A673 (cell line): ENCODE measurements at regions not wholly inside any gene's neighbourhood (a gene's known extent, or its start where the extent isn't known, plus 50 kb on each side); places are given as distances from the start of the nearest gene placed in this dataset.

ENCODE experiments used
- BruUV-seq: library from RNA; stranded (reverse); fragments of 400-500 nt; replicated peaks from 2 replicates; lab custom pipeline; 2021; lab: Mats Ljungman, UMichigan
- CTCF ChIA-PET: fragments of 300-600 bp; sonication (Branson Sonifier 250); formaldehyde crosslinking; loops from one replicate; lab custom pipeline; 2022; ENCODE audit warnings: antibody characterized with exemption; lab: Charles Lee
- POLR2A ChIA-PET: fragments of 300-600 bp; sonication (Branson Sonifier 250); formaldehyde crosslinking; loops from one replicate; lab custom pipeline; 2022; ENCODE audit warnings: antibody characterized with exemption; ENCODE audit not compliant: low non-redundant PET; lab: Charles Lee
- DNase-seq: peaks from one replicate; pipeline ENCODE4 v3.0.0-alpha.2; 2015; ENCODE audit warnings: low spot score
- H3K27ac ChIP-seq: fragments of 200-600 bp; sonication (generic); 2 replicates; pipeline ENCODE4 v1.5.1; 2016; ENCODE audit warnings: mixed run types, low read depth, mild to moderate bottlenecking, mixed read lengths, antibody characterized with exemption, low read length; ENCODE audit not compliant: poor library complexity, severe bottlenecking
- H3K27me3 ChIP-seq: fragments of 200-600 bp; sonication (generic); replicated peaks from 2 replicates; pipeline ENCODE4 v1.6.1; 2017; ENCODE audit warnings: mixed run types, low read depth, mild to moderate bottlenecking, mixed read lengths, antibody characterized with exemption, low read length; ENCODE audit not compliant: insufficient read depth, poor library complexity
- H3K36me3 ChIP-seq: fragments of 200-600 bp; sonication (generic); 2 replicates; pipeline ENCODE4 v1.6.1; 2016; ENCODE audit warnings: mixed run types, mild to moderate bottlenecking, mixed read lengths, antibody characterized with exemption, low read length; ENCODE audit not compliant: insufficient read depth, poor library complexity, severe bottlenecking
- H3K4me1 ChIP-seq: fragments of 200-600 bp; sonication (generic); 2 replicates; pipeline ENCODE4 v1.6.1; 2017; ENCODE audit warnings: mixed run types, mild to moderate bottlenecking, mixed read lengths, antibody characterized with exemption, low read length; ENCODE audit not compliant: insufficient read depth, poor library complexity, severe bottlenecking
- H3K4me3 ChIP-seq: fragments of 200-600 bp; sonication (generic); 2 replicates; pipeline ENCODE4 v1.5.1; 2016; ENCODE audit warnings: low read depth, mixed run types, mild to moderate bottlenecking, mixed read lengths, low read length; ENCODE audit not compliant: poor library complexity, severe bottlenecking
- H3K9me3 ChIP-seq: fragments of 200-600 bp; sonication (generic); 2 replicates; pipeline ENCODE4 v1.6.1; 2016; ENCODE audit warnings: mixed run types, low read depth, mild to moderate bottlenecking, mixed read lengths, antibody characterized with exemption, low read length; ENCODE audit not compliant: poor library complexity, severe bottlenecking
- EZH2 ChIP-seq: fragments of 200-600 bp; sonication (generic); IDR thresholded peaks from 2 replicates; pipeline ENCODE4 v1.6.1; 2017; ENCODE audit warnings: borderline replicate concordance, low read depth, mild to moderate bottlenecking, mixed read lengths, antibody characterized with exemption, low read length; ENCODE audit not compliant: poor library complexity, severe bottlenecking
- intact Hi-C: fragments of 100-400 bp; cut with micrococcal nuclease; formaldehyde crosslinking; loops from one replicate; pipeline ENCODE4 v1.10.0; 2022; ENCODE audit not compliant: unreplicated experiment
- TF ChIP-seq, protein P1 (sequence below): fragments of 300-800, 200-600 bp; sonication (generic); conservative IDR thresholded peaks from 2 replicates; pipeline ENCODE4 v1.5.1; 2017; ENCODE audit warnings: low read depth, mild to moderate bottlenecking, antibody characterized with exemption, low read length, moderate library complexity, mixed read lengths

- intact Hi-C loops = no loop called here
- Histone ChIP-seq H3K27me3 (no peaks in the 10 kb centered on the region), H3K27ac (no peak overlapping the region), H3K4me3 (no peak overlapping the region), H3K9me3 (no peaks in the 10 kb centered on the region), H3K36me3 (no peaks in the 10 kb centered on the region), H3K4me1 (peaks cover 33% of the 10 kb centered on the region)
- ChIA-PET POLR2A (interaction anchor here (0.6 kb wide), 1 partner anchor 107 kb away, joined by 3 read pairs; no protein-coding TSS in a partner anchor), CTCF (no interaction called here)
- no TSS peak for BruUV-seq
- TF ChIP-seq, protein P1, sequence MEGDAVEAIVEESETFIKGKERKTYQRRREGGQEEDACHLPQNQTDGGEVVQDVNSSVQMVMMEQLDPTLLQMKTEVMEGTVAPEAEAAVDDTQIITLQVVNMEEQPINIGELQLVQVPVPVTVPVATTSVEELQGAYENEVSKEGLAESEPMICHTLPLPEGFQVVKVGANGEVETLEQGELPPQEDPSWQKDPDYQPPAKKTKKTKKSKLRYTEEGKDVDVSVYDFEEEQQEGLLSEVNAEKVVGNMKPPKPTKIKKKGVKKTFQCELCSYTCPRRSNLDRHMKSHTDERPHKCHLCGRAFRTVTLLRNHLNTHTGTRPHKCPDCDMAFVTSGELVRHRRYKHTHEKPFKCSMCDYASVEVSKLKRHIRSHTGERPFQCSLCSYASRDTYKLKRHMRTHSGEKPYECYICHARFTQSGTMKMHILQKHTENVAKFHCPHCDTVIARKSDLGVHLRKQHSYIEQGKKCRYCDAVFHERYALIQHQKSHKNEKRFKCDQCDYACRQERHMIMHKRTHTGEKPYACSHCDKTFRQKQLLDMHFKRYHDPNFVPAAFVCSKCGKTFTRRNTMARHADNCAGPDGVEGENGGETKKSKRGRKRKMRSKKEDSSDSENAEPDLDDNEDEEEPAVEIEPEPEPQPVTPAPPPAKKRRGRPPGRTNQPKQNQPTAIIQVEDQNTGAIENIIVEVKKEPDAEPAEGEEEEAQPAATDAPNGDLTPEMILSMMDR = no peak
- TF ChIP-seq EZH2 = no peak
- peak; percentile 46 for DNase-seq
Measured at GRCh38 chr2:220212296-220213080, 585.1 kb downstream of the SLC4A3 start.

- no peak overlapping the region for H3K27ac ChIP-seq
- POLR2A ChIA-PET = no interaction called here
- no peaks in the 10 kb centered on the region for H3K36me3 ChIP-seq
- DNase-seq = no peak
- intact Hi-C loops = no loop called here
- H3K9me3 ChIP-seq = no peaks in the 10 kb centered on the region
- H3K4me3 ChIP-seq = no peak overlapping the region
- no TSS peak for BruUV-seq
- CTCF ChIA-PET = no interaction called here
- H3K27me3 ChIP-seq = no peaks in the 10 kb centered on the region
- TF ChIP-seq, protein P1 = no peak
- TF ChIP-seq EZH2 = no peak
- peaks cover 18% of the 10 kb centered on the region for H3K4me1 ChIP-seq
Measured at GRCh38 chr2:220215785-220216184, 588.4 kb downstream of the SLC4A3 start.

GRCh38 chr2:220219371-220219770, 591.9 kb downstream of the SLC4A3 start:
- DNase-seq = no peak
- H3K36me3 ChIP-seq = no peaks in the 10 kb centered on the region
- intact Hi-C loops = no loop called here
- no peak overlapping the region for H3K4me3 ChIP-seq
- H3K9me3 ChIP-seq = no peaks in the 10 kb centered on the region
- POLR2A ChIA-PET = no interaction called here
- H3K27ac ChIP-seq = no peak overlapping the region
- H3K27me3 ChIP-seq = no peaks in the 10 kb centered on the region
- CTCF ChIA-PET = no interaction called here
- BruUV-seq = no TSS peak
- peaks cover 6% of the 10 kb centered on the region for H3K4me1 ChIP-seq
- TF ChIP-seq, protein P1 = no peak
- no peak for TF ChIP-seq EZH2
